ENCODE measurements at regions not wholly inside any gene's neighbourhood (a gene's known extent, or its start where the extent isn't known, plus 50 kb on each side); places are given as distances from the start of the nearest gene placed in this dataset.

DNA sequence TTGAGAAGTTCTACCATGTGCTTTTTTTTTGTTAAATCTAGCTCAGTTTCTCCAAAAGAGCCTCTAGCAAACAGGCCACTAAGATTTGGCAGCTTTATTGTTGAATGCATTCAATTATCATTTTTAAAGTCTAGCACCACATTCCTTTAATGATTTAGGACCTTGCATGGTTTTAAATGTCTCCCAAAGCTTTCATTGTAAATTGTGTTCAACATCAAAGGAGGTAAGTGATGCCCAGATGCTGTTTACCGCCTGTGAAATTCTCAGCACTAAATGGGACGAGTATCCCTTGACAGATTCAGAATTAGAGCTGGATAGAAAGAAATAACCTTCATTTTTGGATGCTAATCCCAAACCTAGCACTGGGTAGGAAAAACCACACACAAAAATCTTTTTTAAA, 112.1 kb upstream of the FAM204A start:
- 76 to 88% methylated on average over 2 of the region's 2 CpGs for WGBS, 2 donors
- ATAC-seq: no peak
- Histone ChIP-seq H3K4me1 (no peaks in the 10 kb centered on the region), H3K27me3 (peaks cover 0 to 43% (median 24%) of the 10 kb centered on the region in 7 donors), H3K9me3 (peaks cover 0 to 18% (median 2%) of the 10 kb centered on the region in 11 donors), H3K4me3 (no peak overlapping the region), H3K27ac (no peak overlapping the region), H3K36me3 (no peaks in the 10 kb centered on the region)
- DNase-seq: no peak
- TF ChIP-seq, protein P1, sequence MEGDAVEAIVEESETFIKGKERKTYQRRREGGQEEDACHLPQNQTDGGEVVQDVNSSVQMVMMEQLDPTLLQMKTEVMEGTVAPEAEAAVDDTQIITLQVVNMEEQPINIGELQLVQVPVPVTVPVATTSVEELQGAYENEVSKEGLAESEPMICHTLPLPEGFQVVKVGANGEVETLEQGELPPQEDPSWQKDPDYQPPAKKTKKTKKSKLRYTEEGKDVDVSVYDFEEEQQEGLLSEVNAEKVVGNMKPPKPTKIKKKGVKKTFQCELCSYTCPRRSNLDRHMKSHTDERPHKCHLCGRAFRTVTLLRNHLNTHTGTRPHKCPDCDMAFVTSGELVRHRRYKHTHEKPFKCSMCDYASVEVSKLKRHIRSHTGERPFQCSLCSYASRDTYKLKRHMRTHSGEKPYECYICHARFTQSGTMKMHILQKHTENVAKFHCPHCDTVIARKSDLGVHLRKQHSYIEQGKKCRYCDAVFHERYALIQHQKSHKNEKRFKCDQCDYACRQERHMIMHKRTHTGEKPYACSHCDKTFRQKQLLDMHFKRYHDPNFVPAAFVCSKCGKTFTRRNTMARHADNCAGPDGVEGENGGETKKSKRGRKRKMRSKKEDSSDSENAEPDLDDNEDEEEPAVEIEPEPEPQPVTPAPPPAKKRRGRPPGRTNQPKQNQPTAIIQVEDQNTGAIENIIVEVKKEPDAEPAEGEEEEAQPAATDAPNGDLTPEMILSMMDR (IDR thresholded peaks at IDR 0.05): no peak
- intact Hi-C loops (cut with DNase I): loop anchor here in 3 of 10 donors (10.0 kb wide), 1 partner anchor 959 kb away; no protein-coding TSS in a partner anchor

GRCh38 chr10:118452098-118452497, 110.0 kb upstream of the FAM204A start:
- no peaks in the 10 kb centered on the region for H3K36me3 ChIP-seq
- peaks cover 0 to 38% (median 15%) of the 10 kb centered on the region in 7 donors for H3K27me3 ChIP-seq
- no peaks in the 10 kb centered on the region for H3K4me1 ChIP-seq
- H3K27ac ChIP-seq: no peak overlapping the region
- peaks cover 0 to 18% (median 2%) of the 10 kb centered on the region in 11 donors for H3K9me3 ChIP-seq
- TF ChIP-seq, protein P1 (IDR thresholded peaks at IDR 0.05): no peak
- DNase-seq: no peak
- no peak overlapping the region for H3K4me3 ChIP-seq
- intact Hi-C loops (cut with DNase I): loop anchor here in 3 of 10 donors (10.0 kb wide), 1 partner anchor 957 kb away; no protein-coding TSS in a partner anchor
- no peak for ATAC-seq

- peaks cover 0 to 49% (median 15%) of the 10 kb centered on the region in 7 donors for H3K27me3 ChIP-seq
- TF ChIP-seq, protein P1 (IDR thresholded peaks at IDR 0.05): no peak
- H3K27ac ChIP-seq: no peak overlapping the region
- H3K36me3 ChIP-seq: no peaks in the 10 kb centered on the region
- DNase-seq: no peak
- no peak overlapping the region for H3K4me3 ChIP-seq
- intact Hi-C loops (cut with DNase I): no loop called here
- no peaks in the 10 kb centered on the region for H3K4me1 ChIP-seq
- H3K9me3 ChIP-seq: peaks cover 0 to 18% (median 2%) of the 10 kb centered on the region in 11 donors
- ATAC-seq: no peak
- WGBS, 2 donors: 52% methylated on average over 9 of the region's 9 CpGs
Measured at GRCh38 chr10:118449521-118449920, 107.4 kb upstream of the FAM204A start.

DNA sequence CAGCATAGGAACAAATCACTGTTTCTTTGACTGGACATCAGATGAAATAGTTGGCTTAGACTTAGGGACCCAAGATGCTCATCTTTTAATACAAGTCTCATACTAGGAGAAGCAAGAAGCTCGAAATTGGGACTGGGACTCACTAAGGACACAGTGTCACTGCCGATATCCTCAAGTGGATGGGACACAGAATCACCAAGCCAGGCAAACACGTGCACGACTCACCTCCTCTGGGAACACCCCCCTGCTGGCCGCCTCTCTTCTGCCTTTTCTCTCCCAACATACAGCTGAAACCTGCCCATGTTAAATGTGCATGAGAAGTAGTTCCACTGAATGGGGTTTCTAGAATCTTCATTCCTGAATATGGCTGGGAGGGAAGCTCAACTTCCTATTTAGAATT, 106.6 kb upstream of the FAM204A start:
- Histone ChIP-seq H3K27ac (no peak overlapping the region), H3K4me3 (no peak overlapping the region), H3K4me1 (no peaks in the 10 kb centered on the region), H3K36me3 (no peaks in the 10 kb centered on the region), H3K9me3 (peaks cover 0 to 18% (median 2%) of the 10 kb centered on the region in 11 donors), H3K27me3 (peaks cover 0 to 49% (median 15%) of the 10 kb centered on the region in 7 donors)
- intact Hi-C loops (cut with DNase I): no loop called here
- TF ChIP-seq, protein P1 (IDR thresholded peaks at IDR 0.05): no peak
- 51 to 54% methylated on average over 5 of the region's 5 CpGs for WGBS, 2 donors
- ATAC-seq (no peak), DNase-seq (no peak)

Measured in heart right ventricle (tissue), 16 donors.